SHP77 treated with DMSO at 0.1 percent for 48 hours (cell line): ENCODE measurements at regions not wholly inside any gene's neighbourhood (a gene's known extent, or its start where the extent isn't known, plus 50 kb on each side); places are given as distances from the start of the nearest gene placed in this dataset.

Experiments used
- DNase-seq: peaks from one replicate; lab custom pipeline; 2025; lab: John Stamatoyannopoulos, UW

DNA sequence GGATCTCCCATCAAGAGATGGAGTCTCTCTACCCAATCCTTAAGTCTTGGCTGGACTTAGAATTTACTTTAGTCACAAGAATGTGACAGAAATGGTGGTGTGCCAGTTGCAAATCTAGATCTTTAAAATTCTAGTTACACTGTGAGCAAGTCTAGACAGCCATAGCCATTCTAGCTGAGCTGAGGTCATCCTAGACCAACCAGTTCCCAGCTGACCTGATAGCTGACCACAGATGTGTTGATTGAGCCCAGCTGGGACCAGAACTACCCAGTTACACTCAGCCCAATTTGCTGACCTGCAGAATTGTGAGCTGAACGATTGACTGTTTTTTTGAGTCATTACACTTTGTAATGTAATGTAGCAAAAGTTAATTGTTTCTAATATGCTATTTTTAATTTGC lies 251.8 kb downstream of the ADGRL2 start:
- DNase-seq = no peak

DNA sequence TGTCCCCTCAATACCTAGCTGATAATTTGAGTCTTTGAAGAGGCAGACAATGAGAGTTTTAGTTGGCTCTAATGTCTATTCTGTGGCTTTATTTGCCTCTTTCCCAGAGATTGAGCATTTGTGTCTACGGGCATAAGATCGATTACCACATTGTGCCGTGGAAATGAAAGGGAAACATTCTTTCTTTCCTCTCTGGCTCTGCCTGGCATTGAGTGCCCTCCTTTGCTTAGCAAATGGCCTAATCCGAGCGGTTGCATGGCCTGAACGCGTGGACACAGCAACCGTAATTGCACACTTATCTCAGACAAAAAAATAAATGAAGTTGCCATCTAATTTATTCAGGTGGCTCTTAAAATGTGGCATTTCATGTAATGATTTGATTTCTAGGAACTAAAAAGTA lies 247.9 kb downstream of the ADGRL2 start:
- no peak for DNase-seq

DNA sequence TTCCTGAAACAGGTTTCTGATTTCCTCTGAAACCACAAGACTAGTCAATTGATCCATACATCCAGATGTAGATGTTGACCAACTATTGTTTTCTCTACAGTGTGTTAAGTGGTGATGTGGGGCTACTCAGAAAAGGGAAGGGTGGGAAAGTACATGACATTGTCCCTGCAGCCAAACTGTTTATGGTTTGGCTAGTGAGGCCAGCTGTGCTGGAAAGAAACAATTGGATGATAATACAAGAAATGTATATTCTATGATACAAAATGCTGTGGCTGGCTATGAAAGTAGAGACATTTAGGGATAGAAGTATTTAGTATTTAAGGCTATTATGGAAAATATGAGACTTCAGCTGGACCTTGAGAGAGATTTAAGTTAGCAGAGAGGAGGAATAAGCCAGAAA lies 244.5 kb downstream of the ADGRL2 start:
- DNase-seq = no peak

DNA sequence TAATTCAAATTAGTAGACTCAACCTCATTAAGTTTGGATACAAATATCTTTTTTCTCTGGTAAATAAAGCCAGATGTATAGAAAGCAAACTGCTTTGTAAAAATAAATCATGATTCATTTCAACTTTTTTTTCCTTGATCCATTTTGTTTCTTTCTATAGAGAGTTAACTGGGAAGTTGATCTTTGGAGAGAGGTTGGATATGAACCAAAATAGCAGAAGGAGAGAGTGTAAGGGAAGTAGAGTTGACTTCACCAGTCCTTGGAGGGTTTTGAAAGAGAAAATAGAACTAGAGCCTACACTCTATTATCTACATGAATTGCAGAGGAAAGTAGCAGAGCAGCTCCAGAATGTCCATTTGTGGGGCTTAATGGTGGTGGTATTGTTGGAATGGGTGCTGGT lies 243.8 kb downstream of the ADGRL2 start:
- DNase-seq = no peak

DNA sequence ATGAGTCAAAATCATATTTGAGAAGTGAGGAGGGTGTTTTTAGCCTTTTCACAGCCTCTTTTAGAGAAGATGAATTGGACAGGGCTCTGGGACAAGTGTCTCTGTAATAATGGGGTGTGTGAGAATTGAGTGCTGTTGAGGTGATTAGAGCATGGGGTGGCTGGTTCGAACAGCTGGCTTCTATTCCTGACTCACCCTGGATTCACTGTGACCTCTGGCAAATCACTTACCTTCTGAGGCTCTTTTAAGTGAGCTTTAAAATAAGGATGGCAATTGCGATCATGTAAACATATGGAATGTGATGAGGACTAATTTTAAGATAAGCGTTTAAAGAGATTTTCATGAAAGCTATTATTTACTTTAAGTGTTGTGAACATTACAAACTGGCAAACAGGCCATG lies 243.4 kb downstream of the ADGRL2 start:
- no peak for DNase-seq

DNA sequence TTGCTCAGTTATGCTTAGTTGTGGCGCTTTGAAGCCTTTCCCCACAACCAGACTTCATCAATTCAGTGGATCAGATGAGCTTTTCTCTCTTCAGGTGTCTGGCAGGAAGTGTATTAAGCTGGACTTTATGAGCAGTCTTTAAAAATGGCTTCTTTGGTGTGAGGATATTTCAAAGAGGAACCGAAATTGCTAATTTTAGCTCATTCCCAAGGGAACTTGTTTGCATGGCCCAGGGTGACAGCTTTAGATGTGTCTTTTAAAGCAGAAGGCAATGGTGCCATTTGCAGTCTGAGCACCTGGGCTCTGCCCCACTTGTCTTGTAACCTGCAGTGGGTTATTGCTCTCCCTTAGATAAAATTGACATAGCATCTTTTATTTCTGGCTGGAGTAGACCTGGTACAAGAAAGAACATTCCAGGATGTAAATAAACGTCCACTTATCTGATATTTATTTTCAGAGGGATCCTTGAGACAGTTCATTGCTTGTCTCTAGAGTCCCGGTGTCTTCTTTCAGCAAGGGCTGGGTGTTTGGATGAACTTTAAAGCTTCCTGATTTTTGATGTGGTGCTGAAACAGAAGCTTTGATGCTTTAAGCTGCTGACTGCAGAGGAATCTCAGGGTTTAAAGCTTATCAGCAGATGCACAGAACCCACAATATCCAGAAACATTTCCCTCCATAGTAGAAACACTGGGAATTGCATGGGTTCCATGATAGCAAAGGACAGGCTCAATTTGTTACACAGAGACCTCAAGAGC lies 241.7 kb downstream of the ADGRL2 start:
- DNase-seq = no peak
